IPS-15b (cell line): ENCODE measurements at regions not wholly inside any gene's neighbourhood (a gene's known extent, or its start where the extent isn't known, plus 50 kb on each side); places are given as distances from the start of the nearest gene placed in this dataset.
"Not testable (repeated sequence)": the region's sequence is repeated elsewhere in the genome, so short reads cannot be mapped to it uniquely, and the experiment has no call there.

Experiments used
- H3K27me3 ChIP-seq: one replicate; pipeline ENCODE4 v1.6.1; 2013; ENCODE audit warnings: low read length; ENCODE audit not compliant: control insufficient read depth, insufficient read depth
- H3K36me3 ChIP-seq: one replicate; pipeline ENCODE4 v1.6.1; 2013; ENCODE audit warnings: low read length; ENCODE audit not compliant: control insufficient read depth, insufficient read depth
- H3K4me1 ChIP-seq: one replicate; pipeline ENCODE4 v1.6.1; 2013; ENCODE audit warnings: mild to moderate bottlenecking, low read length; ENCODE audit not compliant: control insufficient read depth, insufficient read depth
- H3K4me3 ChIP-seq: one replicate; pipeline ENCODE4 v1.5.1; 2013; ENCODE audit warnings: low read depth, low read length
- H3K9ac ChIP-seq: one replicate; pipeline ENCODE4 v1.6.1; 2013; ENCODE audit warnings: low read depth, mild to moderate bottlenecking, low read length
- H3K9me3 ChIP-seq: one replicate; pipeline ENCODE4 v1.6.1; 2013; ENCODE audit warnings: mild to moderate bottlenecking, low read length; ENCODE audit not compliant: control insufficient read depth, insufficient read depth

GRCh38 chr5:56745864-56746263, 69.5 kb upstream of the MAP3K1 start:
- Histone ChIP-seq H3K4me1 (no peaks in the 10 kb centered on the region), H3K27me3 (no peaks in the 10 kb centered on the region), H3K9ac (no peak overlapping the region), H3K9me3 (no peaks in the 10 kb centered on the region), H3K4me3 (no peak overlapping the region), H3K36me3 (no peaks in the 10 kb centered on the region)

GRCh38 chr5:56740868-56741267, 74.5 kb upstream of the MAP3K1 start:
- Histone ChIP-seq H3K9me3 (no peaks in the 10 kb centered on the region), H3K27me3 (no peaks in the 10 kb centered on the region), H3K36me3 (no peaks in the 10 kb centered on the region), H3K4me3 (no peak overlapping the region), H3K9ac (no peak overlapping the region), H3K4me1 (peaks cover 3% of the 10 kb centered on the region)

- H3K4me3 ChIP-seq, result no peak overlapping the region
- peaks cover 3% of the 10 kb centered on the region for H3K4me1 ChIP-seq
- no peaks in the 10 kb centered on the region for H3K36me3 ChIP-seq
- no peaks in the 10 kb centered on the region for H3K27me3 ChIP-seq
- H3K9ac ChIP-seq, result no peak overlapping the region
- H3K9me3 ChIP-seq, result no peaks in the 10 kb centered on the region
These were observed 75.4 kb upstream of the MAP3K1 start for GRCh38 chr5:56739990-56740389.

GRCh38 chr5:56737951-56738606, 77.3 kb upstream of the MAP3K1 start:
- Histone ChIP-seq H3K9me3 (no peaks in the 10 kb centered on the region), H3K9ac (no peak overlapping the region), H3K4me3 (no peak overlapping the region), H3K36me3 (no peaks in the 10 kb centered on the region), H3K4me1 (peaks cover 3% of the 10 kb centered on the region), H3K27me3 (no peaks in the 10 kb centered on the region)

GRCh38 chr5:56737002-56737621, 78.2 kb upstream of the MAP3K1 start:
- Histone ChIP-seq H3K27me3 (no peaks in the 10 kb centered on the region), H3K9ac (no peak overlapping the region), H3K9me3 (no peaks in the 10 kb centered on the region), H3K36me3 (no peaks in the 10 kb centered on the region), H3K4me3 (no peak overlapping the region), H3K4me1 (peaks cover 3% of the 10 kb centered on the region)

GRCh38 chr5:56735849-56736641, 79.3 kb upstream of the MAP3K1 start:
- H3K9me3 ChIP-seq, result no peaks in the 10 kb centered on the region
- H3K27me3 ChIP-seq, result no peaks in the 10 kb centered on the region
- no peak overlapping the region for H3K4me3 ChIP-seq
- no peak overlapping the region for H3K9ac ChIP-seq
- no peaks in the 10 kb centered on the region for H3K36me3 ChIP-seq
- peaks cover 3% of the 10 kb centered on the region for H3K4me1 ChIP-seq

GRCh38 chr5:56734091-56734694, 81.2 kb upstream of the MAP3K1 start:
- no peak overlapping the region for H3K9ac ChIP-seq
- no peaks in the 10 kb centered on the region for H3K36me3 ChIP-seq
- no peaks in the 10 kb centered on the region for H3K27me3 ChIP-seq
- H3K4me1 ChIP-seq, result peaks cover 3% of the 10 kb centered on the region
- no peaks in the 10 kb centered on the region for H3K9me3 ChIP-seq
- H3K4me3 ChIP-seq, result no peak overlapping the region

GRCh38 chr5:56733580-56733979, 81.8 kb upstream of the MAP3K1 start:
- Histone ChIP-seq H3K36me3 (no peaks in the 10 kb centered on the region), H3K9me3 (no peaks in the 10 kb centered on the region), H3K4me1 (peaks cover 3% of the 10 kb centered on the region), H3K27me3 (no peaks in the 10 kb centered on the region), H3K9ac (no peak overlapping the region), H3K4me3 (no peak overlapping the region)

GRCh38 chr5:56732121-56732520, 83.2 kb upstream of the MAP3K1 start:
- Histone ChIP-seq H3K4me1 (peaks cover 3% of the 10 kb centered on the region), H3K27me3 (no peaks in the 10 kb centered on the region), H3K4me3 (no peak overlapping the region), H3K9me3 (no peaks in the 10 kb centered on the region), H3K9ac (no peak overlapping the region), H3K36me3 (no peaks in the 10 kb centered on the region)

GRCh38 chr5:56731473-56731872, 83.9 kb upstream of the MAP3K1 start:
- not testable (repeated sequence) for H3K27me3 ChIP-seq, H3K4me3 ChIP-seq, H3K9ac ChIP-seq, H3K9me3 ChIP-seq, H3K4me1 ChIP-seq, H3K36me3 ChIP-seq

- H3K4me1 ChIP-seq, result no peaks in the 10 kb centered on the region
- no peaks in the 10 kb centered on the region for H3K9me3 ChIP-seq
- H3K27me3 ChIP-seq, result no peaks in the 10 kb centered on the region
- H3K9ac ChIP-seq, result no peak overlapping the region
- no peak overlapping the region for H3K4me3 ChIP-seq
- no peaks in the 10 kb centered on the region for H3K36me3 ChIP-seq
These were observed 85.9 kb upstream of the MAP3K1 start for GRCh38 chr5:56729488-56729887.
